Omental fat pad (tissue), 3 donors: ENCODE measurements at regions not wholly inside any gene's neighbourhood (a gene's known extent, or its start where the extent isn't known, plus 50 kb on each side); places are given as distances from the start of the nearest gene placed in this dataset.

Experiments used
- ATAC-seq: fragments of 150-250 bp; one replicate; pipeline ENCODE4 v1.9.1; 2016; ENCODE audit warnings: mild to moderate bottlenecking, moderate library complexity; ENCODE audit not compliant: low FRiP score
- DNase-seq: peaks from one replicate; pipeline ENCODE4 v3.0.0-alpha.2; 2019; ENCODE audit warnings: low spot score
- CTCF ChIP-seq, 3 donors: fragments of 450-650 bp; IDR thresholded peaks; one replicate each; pipeline ENCODE4 v1.5.1; 2016 to 2017; ENCODE audit warnings: antibody characterized with exemption in 3 of 3, mild to moderate bottlenecking in 3 of 3, moderate library complexity in 2 of 3

DNA sequence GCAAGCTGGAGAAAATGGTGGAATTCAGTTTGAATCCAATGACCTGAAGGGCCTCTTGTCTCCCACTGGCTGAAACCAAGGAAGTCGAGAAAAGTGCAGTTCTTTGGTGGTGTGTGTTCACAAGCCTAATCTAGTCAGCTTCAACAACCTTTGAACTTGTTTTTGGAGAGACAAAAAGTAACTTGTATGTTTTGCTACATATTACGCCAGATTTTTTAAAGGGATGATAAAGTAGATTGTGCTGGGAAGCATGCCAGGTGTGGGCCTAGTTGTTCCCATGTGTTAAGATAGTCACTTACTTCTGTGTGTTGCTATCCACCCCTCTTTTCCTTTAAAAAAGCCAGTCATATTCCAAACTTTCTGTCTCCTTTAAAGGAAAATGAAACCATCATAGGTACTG lies 79.7 kb upstream of the FAM3C start:
- no peak for ATAC-seq
- TF ChIP-seq CTCF (IDR thresholded peaks at IDR 0.05): no peak
- DNase-seq: no peak

DNA sequence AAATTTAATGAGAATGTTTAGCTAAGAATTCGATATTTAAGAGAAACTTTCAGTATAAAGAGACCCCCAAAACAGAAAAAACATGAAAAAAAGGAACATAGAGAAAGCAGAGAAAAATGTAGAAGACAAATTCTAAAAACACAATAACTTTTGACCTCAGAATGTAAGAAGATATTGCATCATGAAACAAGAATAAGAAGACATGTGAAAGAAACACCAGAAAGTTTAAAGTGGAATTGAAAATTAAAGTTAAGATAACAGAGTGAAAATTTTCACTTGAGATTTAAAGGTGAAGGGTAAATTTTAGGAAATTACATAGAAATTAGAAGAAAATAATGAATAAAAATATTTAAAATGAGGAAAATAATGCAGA lies 78.2 kb upstream of the FAM3C start:
- TF ChIP-seq CTCF (IDR thresholded peaks at IDR 0.05): no peak
- DNase-seq: no peak
- ATAC-seq: no peak

GRCh38 chr7:121473645-121474300 lies 77.7 kb upstream of the FAM3C start:
- TF ChIP-seq CTCF (IDR thresholded peaks at IDR 0.05): no peak
- ATAC-seq: no peak
- DNase-seq: no peak

DNA sequence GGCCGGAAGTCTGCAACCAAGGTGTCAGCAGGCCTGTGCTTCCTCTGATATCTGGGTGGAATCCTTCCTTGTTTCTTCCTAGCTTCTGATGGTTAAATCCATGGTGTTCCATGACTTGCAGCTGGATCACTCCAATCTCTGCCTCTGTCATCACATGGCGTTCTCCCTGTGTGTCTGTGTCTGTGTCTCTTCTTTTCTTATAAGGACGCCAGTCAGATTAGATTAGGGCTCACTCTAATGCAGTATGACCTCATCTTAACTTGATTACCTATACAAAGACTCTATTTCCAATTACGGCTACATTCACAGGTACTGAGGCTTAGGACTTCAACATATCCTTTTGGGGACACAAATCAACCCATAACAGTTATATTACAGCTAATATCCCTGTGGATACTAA lies 70.3 kb upstream of the FAM3C start:
- ATAC-seq (no peak), DNase-seq (no peak)
- no peak for TF ChIP-seq CTCF (IDR thresholded peaks at IDR 0.05)

DNA sequence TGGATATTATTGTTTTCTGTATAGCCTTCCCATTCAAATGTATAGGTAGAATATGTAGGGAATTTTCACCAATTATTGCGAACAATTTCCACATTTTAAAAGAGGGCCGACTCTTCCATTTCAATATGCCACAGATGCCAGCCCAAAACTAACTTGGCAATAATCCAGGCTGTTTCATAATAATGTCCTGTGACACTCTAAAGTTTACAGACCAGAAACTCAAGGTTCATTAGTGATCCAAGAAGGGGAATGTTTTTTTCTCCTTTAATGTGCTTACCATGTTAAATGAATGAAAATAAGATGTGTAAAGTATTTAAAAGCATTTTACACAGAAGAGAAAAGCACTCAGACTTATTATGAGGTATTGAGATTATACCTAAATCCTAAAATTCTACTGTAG lies 63.0 kb upstream of the FAM3C start:
- ATAC-seq: no peak
- no peak for TF ChIP-seq CTCF (IDR thresholded peaks at IDR 0.05)
- DNase-seq: no peak

- TF ChIP-seq CTCF (IDR thresholded peaks at IDR 0.05): no peak
- ATAC-seq (no peak), DNase-seq (no peak)
Observed at GRCh38 chr7:121456785-121457359, 60.8 kb upstream of the FAM3C start.

GRCh38 chr7:121456015-121456414 lies 59.9 kb upstream of the FAM3C start:
- TF ChIP-seq CTCF (IDR thresholded peaks at IDR 0.05): no peak
- no peak for DNase-seq
- no peak for ATAC-seq
